ENCODE measurements at regions not wholly inside any gene's neighbourhood (a gene's known extent, or its start where the extent isn't known, plus 50 kb on each side); places are given as distances from the start of the nearest gene placed in this dataset.

DNA sequence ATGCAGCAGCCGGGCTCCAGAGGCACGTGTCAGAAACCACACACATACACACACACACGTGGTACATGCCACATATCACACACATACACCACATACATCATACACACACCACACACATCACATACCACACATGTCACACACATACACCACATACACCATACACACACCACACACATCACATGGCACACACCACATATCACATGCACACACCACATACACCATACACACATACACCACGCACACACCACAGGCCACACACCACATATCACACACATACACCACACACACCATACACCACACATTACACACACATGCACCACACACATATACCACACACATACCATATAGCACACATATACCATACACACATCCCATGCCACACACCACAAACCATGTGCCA lies 97.5 kb upstream of the PRR5 start:
- TF ChIP-seq TCF7L2 (IDR thresholded peaks at IDR 0.05; ENCODE audit: borderline replicate concordance, extremely low read depth, insufficient read depth, insufficient read length) (no peak), CBX3 (IDR thresholded peaks at IDR 0.05; ENCODE audit: low read depth) (no peak), POLR2A (IDR thresholded peaks at IDR 0.05; ENCODE audit: borderline replicate concordance, extremely low read depth, insufficient read depth, insufficient read length) (no peak), ELF1 (IDR thresholded peaks at IDR 0.05; ENCODE audit: borderline replicate concordance, low read depth) (no peak), ZNF274 (IDR thresholded peaks at IDR 0.05; ENCODE audit: low read depth, low read length) (no peak), EZH2 (IDR thresholded peaks at IDR 0.05) (no peak), RAD21 (IDR thresholded peaks at IDR 0.05; ENCODE audit: low read depth) (no peak), JUND (IDR thresholded peaks at IDR 0.05) (no peak)
- TF ChIP-seq, protein P1, sequence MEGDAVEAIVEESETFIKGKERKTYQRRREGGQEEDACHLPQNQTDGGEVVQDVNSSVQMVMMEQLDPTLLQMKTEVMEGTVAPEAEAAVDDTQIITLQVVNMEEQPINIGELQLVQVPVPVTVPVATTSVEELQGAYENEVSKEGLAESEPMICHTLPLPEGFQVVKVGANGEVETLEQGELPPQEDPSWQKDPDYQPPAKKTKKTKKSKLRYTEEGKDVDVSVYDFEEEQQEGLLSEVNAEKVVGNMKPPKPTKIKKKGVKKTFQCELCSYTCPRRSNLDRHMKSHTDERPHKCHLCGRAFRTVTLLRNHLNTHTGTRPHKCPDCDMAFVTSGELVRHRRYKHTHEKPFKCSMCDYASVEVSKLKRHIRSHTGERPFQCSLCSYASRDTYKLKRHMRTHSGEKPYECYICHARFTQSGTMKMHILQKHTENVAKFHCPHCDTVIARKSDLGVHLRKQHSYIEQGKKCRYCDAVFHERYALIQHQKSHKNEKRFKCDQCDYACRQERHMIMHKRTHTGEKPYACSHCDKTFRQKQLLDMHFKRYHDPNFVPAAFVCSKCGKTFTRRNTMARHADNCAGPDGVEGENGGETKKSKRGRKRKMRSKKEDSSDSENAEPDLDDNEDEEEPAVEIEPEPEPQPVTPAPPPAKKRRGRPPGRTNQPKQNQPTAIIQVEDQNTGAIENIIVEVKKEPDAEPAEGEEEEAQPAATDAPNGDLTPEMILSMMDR (IDR thresholded peaks at IDR 0.05 in 2 of 3, conservative IDR thresholded peaks at IDR 0.05 in 1 of 3; ENCODE audit: borderline replicate concordance in 1 of 3, insufficient read depth in 1 of 3, low read depth in 2 of 3, low read length in 2 of 3) = no peak
- TF ChIP-seq, protein P2, sequence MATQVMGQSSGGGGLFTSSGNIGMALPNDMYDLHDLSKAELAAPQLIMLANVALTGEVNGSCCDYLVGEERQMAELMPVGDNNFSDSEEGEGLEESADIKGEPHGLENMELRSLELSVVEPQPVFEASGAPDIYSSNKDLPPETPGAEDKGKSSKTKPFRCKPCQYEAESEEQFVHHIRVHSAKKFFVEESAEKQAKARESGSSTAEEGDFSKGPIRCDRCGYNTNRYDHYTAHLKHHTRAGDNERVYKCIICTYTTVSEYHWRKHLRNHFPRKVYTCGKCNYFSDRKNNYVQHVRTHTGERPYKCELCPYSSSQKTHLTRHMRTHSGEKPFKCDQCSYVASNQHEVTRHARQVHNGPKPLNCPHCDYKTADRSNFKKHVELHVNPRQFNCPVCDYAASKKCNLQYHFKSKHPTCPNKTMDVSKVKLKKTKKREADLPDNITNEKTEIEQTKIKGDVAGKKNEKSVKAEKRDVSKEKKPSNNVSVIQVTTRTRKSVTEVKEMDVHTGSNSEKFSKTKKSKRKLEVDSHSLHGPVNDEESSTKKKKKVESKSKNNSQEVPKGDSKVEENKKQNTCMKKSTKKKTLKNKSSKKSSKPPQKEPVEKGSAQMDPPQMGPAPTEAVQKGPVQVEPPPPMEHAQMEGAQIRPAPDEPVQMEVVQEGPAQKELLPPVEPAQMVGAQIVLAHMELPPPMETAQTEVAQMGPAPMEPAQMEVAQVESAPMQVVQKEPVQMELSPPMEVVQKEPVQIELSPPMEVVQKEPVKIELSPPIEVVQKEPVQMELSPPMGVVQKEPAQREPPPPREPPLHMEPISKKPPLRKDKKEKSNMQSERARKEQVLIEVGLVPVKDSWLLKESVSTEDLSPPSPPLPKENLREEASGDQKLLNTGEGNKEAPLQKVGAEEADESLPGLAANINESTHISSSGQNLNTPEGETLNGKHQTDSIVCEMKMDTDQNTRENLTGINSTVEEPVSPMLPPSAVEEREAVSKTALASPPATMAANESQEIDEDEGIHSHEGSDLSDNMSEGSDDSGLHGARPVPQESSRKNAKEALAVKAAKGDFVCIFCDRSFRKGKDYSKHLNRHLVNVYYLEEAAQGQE (IDR thresholded peaks at IDR 0.05; ENCODE audit: low read depth) = no peak
- TF ChIP-seq, protein P3, sequence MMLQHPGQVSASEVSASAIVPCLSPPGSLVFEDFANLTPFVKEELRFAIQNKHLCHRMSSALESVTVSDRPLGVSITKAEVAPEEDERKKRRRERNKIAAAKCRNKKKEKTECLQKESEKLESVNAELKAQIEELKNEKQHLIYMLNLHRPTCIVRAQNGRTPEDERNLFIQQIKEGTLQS (IDR thresholded peaks at IDR 0.05) = no peak
